ENCODE measurements at regions not wholly inside any gene's neighbourhood (a gene's known extent, or its start where the extent isn't known, plus 50 kb on each side); places are given as distances from the start of the nearest gene placed in this dataset.

GRCh38 chr13:39938596-39938995, 283.1 kb downstream of the COG6 start:
- DNase-seq: no peak
- Histone ChIP-seq H3K9me3 (ENCODE audit: control insufficient read depth in 2 of 3, insufficient read depth in 1 of 3, low read length in 3 of 3) (no peaks in the 10 kb centered on the region), H3K36me3 (ENCODE audit: control insufficient read depth in 2 of 3, insufficient read depth in 3 of 3, low read length in 3 of 3) (no peaks in the 10 kb centered on the region), H3K4me1 (ENCODE audit: control insufficient read depth in 2 of 3, insufficient read depth in 2 of 3, low read depth in 1 of 3, low read length in 3 of 3) (no peaks in the 10 kb centered on the region), H3K27me3 (ENCODE audit: control insufficient read depth, insufficient read depth, low read length) (no peaks in the 10 kb centered on the region), H3K27ac (ENCODE audit: low read depth in 2 of 2, low read length in 2 of 2) (no peak overlapping the region), H3K4me3 (ENCODE audit: low read length in 3 of 3) (no peak overlapping the region), H3K9ac (ENCODE audit: low read length in 3 of 3) (no peak overlapping the region)
- FAIRE-seq: no peak
- intact Hi-C loops (cut with DNase I): no loop called here
- TF ChIP-seq CTCF (IDR thresholded peaks at IDR 0.05; ENCODE audit: borderline replicate concordance, extremely low read depth, insufficient read depth): no peak

- no peak for DNase-seq
- H3K9ac ChIP-seq (ENCODE audit: low read length in 3 of 3): no peak overlapping the region
- H3K36me3 ChIP-seq (ENCODE audit: control insufficient read depth in 2 of 3, insufficient read depth in 3 of 3, low read length in 3 of 3): no peaks in the 10 kb centered on the region
- no peak overlapping the region for H3K4me3 ChIP-seq (ENCODE audit: low read length in 3 of 3)
- H3K27ac ChIP-seq (ENCODE audit: low read depth in 2 of 2, low read length in 2 of 2): no peak overlapping the region
- TF ChIP-seq CTCF (IDR thresholded peaks at IDR 0.05; ENCODE audit: borderline replicate concordance, extremely low read depth, insufficient read depth): no peak
- intact Hi-C loops (cut with DNase I): loop anchor here (10.0 kb wide), 1 partner anchor 744 kb away; no protein-coding TSS in a partner anchor
- no peaks in the 10 kb centered on the region for H3K4me1 ChIP-seq (ENCODE audit: control insufficient read depth in 2 of 3, insufficient read depth in 2 of 3, low read depth in 1 of 3, low read length in 3 of 3)
- FAIRE-seq: no peak
- no peaks in the 10 kb centered on the region for H3K9me3 ChIP-seq (ENCODE audit: control insufficient read depth in 2 of 3, insufficient read depth in 1 of 3, low read length in 3 of 3)
- no peaks in the 10 kb centered on the region for H3K27me3 ChIP-seq (ENCODE audit: control insufficient read depth, insufficient read depth, low read length)
Observed at GRCh38 chr13:39941236-39941635, 285.8 kb downstream of the COG6 start.

GRCh38 chr13:39941911-39942551, 286.6 kb downstream of the COG6 start:
- FAIRE-seq (no peak), DNase-seq (no peak)
- no peaks in the 10 kb centered on the region for H3K9me3 ChIP-seq (ENCODE audit: control insufficient read depth in 2 of 3, insufficient read depth in 1 of 3, low read length in 3 of 3)
- H3K27me3 ChIP-seq (ENCODE audit: control insufficient read depth, insufficient read depth, low read length): no peaks in the 10 kb centered on the region
- no peak overlapping the region for H3K27ac ChIP-seq (ENCODE audit: low read depth in 2 of 2, low read length in 2 of 2)
- no peak overlapping the region for H3K4me3 ChIP-seq (ENCODE audit: low read length in 3 of 3)
- no peak for TF ChIP-seq CTCF (IDR thresholded peaks at IDR 0.05; ENCODE audit: borderline replicate concordance, extremely low read depth, insufficient read depth)
- H3K36me3 ChIP-seq (ENCODE audit: control insufficient read depth in 2 of 3, insufficient read depth in 3 of 3, low read length in 3 of 3): no peaks in the 10 kb centered on the region
- intact Hi-C loops (cut with DNase I): loop anchor here (10.0 kb wide), 1 partner anchor 743 kb away; no protein-coding TSS in a partner anchor
- no peak overlapping the region for H3K9ac ChIP-seq (ENCODE audit: low read length in 3 of 3)
- H3K4me1 ChIP-seq (ENCODE audit: control insufficient read depth in 2 of 3, insufficient read depth in 2 of 3, low read depth in 1 of 3, low read length in 3 of 3): no peaks in the 10 kb centered on the region
